ENCODE measurements at regions not wholly inside any gene's neighbourhood (a gene's known extent, or its start where the extent isn't known, plus 50 kb on each side); places are given as distances from the start of the nearest gene placed in this dataset.

DNA sequence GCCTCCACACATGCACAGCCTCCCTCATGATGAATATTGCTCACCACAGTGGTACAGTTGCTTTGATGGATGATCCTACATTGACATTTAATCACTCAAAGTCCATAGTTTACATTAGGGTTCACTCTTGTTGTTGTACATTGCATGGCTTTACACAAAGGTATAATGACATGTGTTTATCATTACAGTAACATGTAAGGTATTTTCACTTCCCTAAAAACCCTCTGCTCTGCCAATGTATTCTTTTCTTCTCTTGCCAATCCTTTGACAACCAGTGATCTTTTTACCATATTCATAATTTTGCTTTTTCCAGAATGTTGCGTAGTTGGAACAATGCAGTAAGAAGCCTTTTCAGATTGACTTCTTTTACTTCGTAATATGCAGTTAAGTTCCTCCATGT lies 166.6 kb upstream of the KHDRBS2 start:
- Histone ChIP-seq H3K9ac (no peak overlapping the region), H3K36me3 (replicated peaks in 1 of 2; ENCODE audit: control insufficient read depth in 1 of 2, insufficient read depth in 2 of 2, low read length in 1 of 2) (no peaks in the 10 kb centered on the region), H3K79me2 (ENCODE audit: insufficient read depth) (no peaks in the 10 kb centered on the region), H3K4me1 (ENCODE audit: control insufficient read depth in 1 of 2, insufficient read depth in 2 of 2, low read depth in 1 of 2, low read length in 1 of 2) (no peaks in the 10 kb centered on the region), H3K4me2 (no peak overlapping the region), H3F3A (replicated peaks; ENCODE audit: insufficient read depth) (no peaks in the 10 kb centered on the region), H3K27ac (ENCODE audit: low read depth in 2 of 2, low read length in 1 of 2) (no peak overlapping the region), H3K9me3 (no peaks in the 10 kb centered on the region), H2AFZ (ENCODE audit: low read depth) (no peak overlapping the region), H3K27me3 (ENCODE audit: insufficient read depth) (no peaks in the 10 kb centered on the region), H3K9me2 (no peaks in the 10 kb centered on the region), H4K20me1 (ENCODE audit: insufficient read depth) (no peaks in the 10 kb centered on the region), H3K4me3 (ENCODE audit: low read depth in 2 of 2, low read length in 1 of 2) (no peak overlapping the region)
- no peak for DNase-seq
- CTCF ChIA-PET, result no interaction called here
- 38% methylated on average over 2 of the region's 2 CpGs for WGBS (ENCODE audit: low lambda C conversion rate)
- TF ChIP-seq YY1 (IDR thresholded peaks at IDR 0.05; ENCODE audit: low read depth) (no peak), JUND (IDR thresholded peaks at IDR 0.05) (no peak), TCF12 (IDR thresholded peaks at IDR 0.05) (no peak), RFX5 (IDR thresholded peaks at IDR 0.05; ENCODE audit: low read length) (no peak), MEF2A (IDR thresholded peaks at IDR 0.05; ENCODE audit: borderline replicate concordance, low read depth) (no peak)
- TF ChIP-seq, protein P1, sequence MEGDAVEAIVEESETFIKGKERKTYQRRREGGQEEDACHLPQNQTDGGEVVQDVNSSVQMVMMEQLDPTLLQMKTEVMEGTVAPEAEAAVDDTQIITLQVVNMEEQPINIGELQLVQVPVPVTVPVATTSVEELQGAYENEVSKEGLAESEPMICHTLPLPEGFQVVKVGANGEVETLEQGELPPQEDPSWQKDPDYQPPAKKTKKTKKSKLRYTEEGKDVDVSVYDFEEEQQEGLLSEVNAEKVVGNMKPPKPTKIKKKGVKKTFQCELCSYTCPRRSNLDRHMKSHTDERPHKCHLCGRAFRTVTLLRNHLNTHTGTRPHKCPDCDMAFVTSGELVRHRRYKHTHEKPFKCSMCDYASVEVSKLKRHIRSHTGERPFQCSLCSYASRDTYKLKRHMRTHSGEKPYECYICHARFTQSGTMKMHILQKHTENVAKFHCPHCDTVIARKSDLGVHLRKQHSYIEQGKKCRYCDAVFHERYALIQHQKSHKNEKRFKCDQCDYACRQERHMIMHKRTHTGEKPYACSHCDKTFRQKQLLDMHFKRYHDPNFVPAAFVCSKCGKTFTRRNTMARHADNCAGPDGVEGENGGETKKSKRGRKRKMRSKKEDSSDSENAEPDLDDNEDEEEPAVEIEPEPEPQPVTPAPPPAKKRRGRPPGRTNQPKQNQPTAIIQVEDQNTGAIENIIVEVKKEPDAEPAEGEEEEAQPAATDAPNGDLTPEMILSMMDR (IDR thresholded peaks at IDR 0.05), result no peak
- TF ChIP-seq, protein P2, sequence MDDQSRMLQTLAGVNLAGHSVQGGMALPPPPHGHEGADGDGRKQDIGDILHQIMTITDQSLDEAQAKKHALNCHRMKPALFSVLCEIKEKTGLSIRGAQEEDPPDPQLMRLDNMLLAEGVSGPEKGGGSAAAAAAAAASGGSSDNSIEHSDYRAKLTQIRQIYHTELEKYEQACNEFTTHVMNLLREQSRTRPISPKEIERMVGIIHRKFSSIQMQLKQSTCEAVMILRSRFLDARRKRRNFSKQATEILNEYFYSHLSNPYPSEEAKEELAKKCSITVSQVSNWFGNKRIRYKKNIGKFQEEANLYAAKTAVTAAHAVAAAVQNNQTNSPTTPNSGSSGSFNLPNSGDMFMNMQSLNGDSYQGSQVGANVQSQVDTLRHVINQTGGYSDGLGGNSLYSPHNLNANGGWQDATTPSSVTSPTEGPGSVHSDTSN (IDR thresholded peaks at IDR 0.05), result no peak
- TF ChIP-seq, protein P3, sequence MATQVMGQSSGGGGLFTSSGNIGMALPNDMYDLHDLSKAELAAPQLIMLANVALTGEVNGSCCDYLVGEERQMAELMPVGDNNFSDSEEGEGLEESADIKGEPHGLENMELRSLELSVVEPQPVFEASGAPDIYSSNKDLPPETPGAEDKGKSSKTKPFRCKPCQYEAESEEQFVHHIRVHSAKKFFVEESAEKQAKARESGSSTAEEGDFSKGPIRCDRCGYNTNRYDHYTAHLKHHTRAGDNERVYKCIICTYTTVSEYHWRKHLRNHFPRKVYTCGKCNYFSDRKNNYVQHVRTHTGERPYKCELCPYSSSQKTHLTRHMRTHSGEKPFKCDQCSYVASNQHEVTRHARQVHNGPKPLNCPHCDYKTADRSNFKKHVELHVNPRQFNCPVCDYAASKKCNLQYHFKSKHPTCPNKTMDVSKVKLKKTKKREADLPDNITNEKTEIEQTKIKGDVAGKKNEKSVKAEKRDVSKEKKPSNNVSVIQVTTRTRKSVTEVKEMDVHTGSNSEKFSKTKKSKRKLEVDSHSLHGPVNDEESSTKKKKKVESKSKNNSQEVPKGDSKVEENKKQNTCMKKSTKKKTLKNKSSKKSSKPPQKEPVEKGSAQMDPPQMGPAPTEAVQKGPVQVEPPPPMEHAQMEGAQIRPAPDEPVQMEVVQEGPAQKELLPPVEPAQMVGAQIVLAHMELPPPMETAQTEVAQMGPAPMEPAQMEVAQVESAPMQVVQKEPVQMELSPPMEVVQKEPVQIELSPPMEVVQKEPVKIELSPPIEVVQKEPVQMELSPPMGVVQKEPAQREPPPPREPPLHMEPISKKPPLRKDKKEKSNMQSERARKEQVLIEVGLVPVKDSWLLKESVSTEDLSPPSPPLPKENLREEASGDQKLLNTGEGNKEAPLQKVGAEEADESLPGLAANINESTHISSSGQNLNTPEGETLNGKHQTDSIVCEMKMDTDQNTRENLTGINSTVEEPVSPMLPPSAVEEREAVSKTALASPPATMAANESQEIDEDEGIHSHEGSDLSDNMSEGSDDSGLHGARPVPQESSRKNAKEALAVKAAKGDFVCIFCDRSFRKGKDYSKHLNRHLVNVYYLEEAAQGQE (IDR thresholded peaks at IDR 0.05; ENCODE audit: low read depth, low read length), result no peak
- POLR2A ChIA-PET, result no interaction called here

DNA sequence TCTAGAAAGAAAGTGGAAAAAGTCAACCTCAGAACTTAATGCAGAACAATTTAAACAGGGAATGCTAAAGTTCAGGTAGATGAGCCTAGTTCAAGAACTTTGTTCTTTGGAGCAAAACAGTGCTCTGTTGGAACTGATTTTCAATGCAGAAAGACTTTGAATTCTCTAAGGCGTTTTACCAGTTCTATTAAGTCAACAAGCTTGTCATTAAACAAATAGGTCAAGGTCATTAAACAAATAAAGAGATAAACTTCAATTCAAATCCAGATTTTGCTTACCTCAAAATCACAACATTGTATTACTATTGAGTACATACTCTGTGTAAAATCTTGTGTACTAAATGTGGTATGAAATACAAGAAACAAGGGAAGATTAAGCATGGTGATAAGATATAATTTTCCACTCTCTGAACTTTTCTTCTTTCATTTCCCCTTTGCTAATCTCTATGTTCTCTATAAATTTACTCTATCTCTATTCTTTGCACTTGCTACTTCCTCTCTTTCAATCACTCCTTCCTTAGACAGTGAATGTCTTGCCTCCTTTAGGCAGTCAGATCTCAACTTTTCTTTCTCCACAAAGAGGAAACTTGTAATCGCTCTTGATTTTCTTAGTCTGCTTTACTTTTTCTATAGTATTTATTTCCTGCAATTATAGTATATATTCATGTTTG lies 160.8 kb upstream of the KHDRBS2 start:
- WGBS (ENCODE audit: low lambda C conversion rate), result 6% methylated on average over 2 of the region's 2 CpGs
- DNase-seq, result no peak
- Histone ChIP-seq H2AFZ (ENCODE audit: low read depth) (no peak overlapping the region), H3K27ac (ENCODE audit: low read depth in 2 of 2, low read length in 1 of 2) (no peak overlapping the region), H4K20me1 (ENCODE audit: insufficient read depth) (no peaks in the 10 kb centered on the region), H3K9me3 (no peaks in the 10 kb centered on the region), H3K9me2 (no peaks in the 10 kb centered on the region), H3K4me3 (ENCODE audit: low read depth in 2 of 2, low read length in 1 of 2) (no peak overlapping the region), H3K27me3 (ENCODE audit: insufficient read depth) (no peaks in the 10 kb centered on the region), H3F3A (replicated peaks; ENCODE audit: insufficient read depth) (no peaks in the 10 kb centered on the region), H3K9ac (no peak overlapping the region), H3K4me1 (ENCODE audit: control insufficient read depth in 1 of 2, insufficient read depth in 2 of 2, low read depth in 1 of 2, low read length in 1 of 2) (no peaks in the 10 kb centered on the region), H3K36me3 (replicated peaks in 1 of 2; ENCODE audit: control insufficient read depth in 1 of 2, insufficient read depth in 2 of 2, low read length in 1 of 2) (no peaks in the 10 kb centered on the region), H3K4me2 (no peak overlapping the region), H3K79me2 (ENCODE audit: insufficient read depth) (no peaks in the 10 kb centered on the region)
- ChIA-PET POLR2A (no interaction called here), CTCF (no interaction called here)
- no peak for TF ChIP-seq MEF2A (IDR thresholded peaks at IDR 0.05; ENCODE audit: borderline replicate concordance, low read depth)
- TF ChIP-seq TEAD4 (IDR thresholded peaks at IDR 0.05; ENCODE audit: borderline replicate concordance, insufficient read depth), result no peak
- TF ChIP-seq SIN3A (IDR thresholded peaks at IDR 0.05; ENCODE audit: borderline replicate concordance, low read depth, low read length), result no peak
- TF ChIP-seq, protein P4, sequence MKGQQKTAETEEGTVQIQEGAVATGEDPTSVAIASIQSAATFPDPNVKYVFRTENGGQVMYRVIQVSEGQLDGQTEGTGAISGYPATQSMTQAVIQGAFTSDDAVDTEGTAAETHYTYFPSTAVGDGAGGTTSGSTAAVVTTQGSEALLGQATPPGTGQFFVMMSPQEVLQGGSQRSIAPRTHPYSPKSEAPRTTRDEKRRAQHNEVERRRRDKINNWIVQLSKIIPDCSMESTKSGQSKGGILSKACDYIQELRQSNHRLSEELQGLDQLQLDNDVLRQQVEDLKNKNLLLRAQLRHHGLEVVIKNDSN (IDR thresholded peaks at IDR 0.05; ENCODE audit: borderline replicate concordance, low read depth), result no peak
- TF ChIP-seq, protein P5, sequence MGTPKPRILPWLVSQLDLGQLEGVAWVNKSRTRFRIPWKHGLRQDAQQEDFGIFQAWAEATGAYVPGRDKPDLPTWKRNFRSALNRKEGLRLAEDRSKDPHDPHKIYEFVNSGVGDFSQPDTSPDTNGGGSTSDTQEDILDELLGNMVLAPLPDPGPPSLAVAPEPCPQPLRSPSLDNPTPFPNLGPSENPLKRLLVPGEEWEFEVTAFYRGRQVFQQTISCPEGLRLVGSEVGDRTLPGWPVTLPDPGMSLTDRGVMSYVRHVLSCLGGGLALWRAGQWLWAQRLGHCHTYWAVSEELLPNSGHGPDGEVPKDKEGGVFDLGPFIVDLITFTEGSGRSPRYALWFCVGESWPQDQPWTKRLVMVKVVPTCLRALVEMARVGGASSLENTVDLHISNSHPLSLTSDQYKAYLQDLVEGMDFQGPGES (IDR thresholded peaks at IDR 0.05; ENCODE audit: low read depth, low read length), result no peak
- TF ChIP-seq FOXM1 (IDR thresholded peaks at IDR 0.05; ENCODE audit: low read depth), result no peak
- TF ChIP-seq, protein P6, sequence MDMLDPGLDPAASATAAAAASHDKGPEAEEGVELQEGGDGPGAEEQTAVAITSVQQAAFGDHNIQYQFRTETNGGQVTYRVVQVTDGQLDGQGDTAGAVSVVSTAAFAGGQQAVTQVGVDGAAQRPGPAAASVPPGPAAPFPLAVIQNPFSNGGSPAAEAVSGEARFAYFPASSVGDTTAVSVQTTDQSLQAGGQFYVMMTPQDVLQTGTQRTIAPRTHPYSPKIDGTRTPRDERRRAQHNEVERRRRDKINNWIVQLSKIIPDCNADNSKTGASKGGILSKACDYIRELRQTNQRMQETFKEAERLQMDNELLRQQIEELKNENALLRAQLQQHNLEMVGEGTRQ (IDR thresholded peaks at IDR 0.05; ENCODE audit: borderline replicate concordance, low read depth, low read length), result no peak
- TF ChIP-seq, protein P2 (IDR thresholded peaks at IDR 0.05), result no peak
- TF ChIP-seq EZH2phosphoT487 (IDR thresholded peaks at IDR 0.05; ENCODE audit: borderline replicate concordance, low read depth), result no peak
- TF ChIP-seq EP300 (IDR thresholded peaks at IDR 0.05; ENCODE audit: borderline replicate concordance in 1 of 2, low read depth in 1 of 2, low read length in 1 of 2), result no peak
